ENCODE measurements at regions not wholly inside any gene's neighbourhood (a gene's known extent, or its start where the extent isn't known, plus 50 kb on each side); places are given as distances from the start of the nearest gene placed in this dataset.

GRCh38 chr2:128524183-128524582 is 205.5 kb upstream of the HS6ST1 start:
- no TSS peak for BruUV-seq (replicated peaks)
- Histone ChIP-seq H3K79me2 (ENCODE audit: low read length) (no peaks in the 10 kb centered on the region), H3K27me3 (ENCODE audit: low read length) (peaks cover 17% of the 10 kb centered on the region), H2AFZ (ENCODE audit: low read length) (no peak overlapping the region), H3K27ac (ENCODE audit: low read length) (no peak overlapping the region), H3K4me2 (ENCODE audit: low read length) (no peak overlapping the region), H3F3A (ENCODE audit: low read length, unreplicated experiment) (no peaks in the 10 kb centered on the region), H3K9me3 (ENCODE audit: low read length) (no peaks in the 10 kb centered on the region), H3K4me1 (ENCODE audit: insufficient read depth, low read length) (peaks cover 7% of the 10 kb centered on the region), H3K9ac (ENCODE audit: low read length) (no peak overlapping the region), H4K20me1 (ENCODE audit: low read length) (no peaks in the 10 kb centered on the region), H3K4me3 (ENCODE audit: low read length) (no peak overlapping the region), H3K36me3 (ENCODE audit: low read depth, low read length) (no peaks in the 10 kb centered on the region), H3K9me2 (replicated peaks; ENCODE audit: low read length) (no peaks in the 10 kb centered on the region)
- DNase-seq (no peak), ATAC-seq (no peak)
- ChIA-PET POLR2A (ENCODE audit: unreplicated experiment) (no interaction called here), CTCF (no interaction called here)
- intact Hi-C loops (cut with micrococcal nuclease): no loop called here
- TF ChIP-seq, protein P1, sequence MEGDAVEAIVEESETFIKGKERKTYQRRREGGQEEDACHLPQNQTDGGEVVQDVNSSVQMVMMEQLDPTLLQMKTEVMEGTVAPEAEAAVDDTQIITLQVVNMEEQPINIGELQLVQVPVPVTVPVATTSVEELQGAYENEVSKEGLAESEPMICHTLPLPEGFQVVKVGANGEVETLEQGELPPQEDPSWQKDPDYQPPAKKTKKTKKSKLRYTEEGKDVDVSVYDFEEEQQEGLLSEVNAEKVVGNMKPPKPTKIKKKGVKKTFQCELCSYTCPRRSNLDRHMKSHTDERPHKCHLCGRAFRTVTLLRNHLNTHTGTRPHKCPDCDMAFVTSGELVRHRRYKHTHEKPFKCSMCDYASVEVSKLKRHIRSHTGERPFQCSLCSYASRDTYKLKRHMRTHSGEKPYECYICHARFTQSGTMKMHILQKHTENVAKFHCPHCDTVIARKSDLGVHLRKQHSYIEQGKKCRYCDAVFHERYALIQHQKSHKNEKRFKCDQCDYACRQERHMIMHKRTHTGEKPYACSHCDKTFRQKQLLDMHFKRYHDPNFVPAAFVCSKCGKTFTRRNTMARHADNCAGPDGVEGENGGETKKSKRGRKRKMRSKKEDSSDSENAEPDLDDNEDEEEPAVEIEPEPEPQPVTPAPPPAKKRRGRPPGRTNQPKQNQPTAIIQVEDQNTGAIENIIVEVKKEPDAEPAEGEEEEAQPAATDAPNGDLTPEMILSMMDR (conservative IDR thresholded peaks at IDR 0.05; ENCODE audit: low read depth, low read length): no peak
- TF ChIP-seq EZH2phosphoT487 (IDR thresholded peaks at IDR 0.05; ENCODE audit: borderline replicate concordance, low read length) (no peak), EZH2 (IDR thresholded peaks at IDR 0.05; ENCODE audit: low read length, unreplicated experiment) (no peak)

DNA sequence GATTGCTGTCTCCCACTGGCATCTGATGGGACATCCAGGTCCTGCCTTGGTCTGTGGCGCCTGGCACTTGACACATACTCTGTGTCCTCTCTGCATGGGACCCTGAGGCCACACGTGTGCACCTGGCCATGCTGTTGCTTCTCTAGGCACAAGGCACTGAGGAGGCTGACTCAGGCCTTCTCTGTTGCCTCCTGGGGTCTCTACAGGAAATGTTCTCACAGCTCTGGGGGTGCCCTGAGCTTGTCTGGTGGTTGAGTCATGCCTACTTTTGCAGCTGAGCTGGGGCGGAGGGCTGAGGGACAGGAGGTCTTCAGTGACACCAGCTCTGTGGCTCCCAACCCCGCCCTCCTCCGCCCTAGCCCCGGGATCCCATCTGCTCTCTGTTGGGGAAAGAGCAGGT is 207.0 kb upstream of the HS6ST1 start:
- POLR2A ChIA-PET (ENCODE audit: unreplicated experiment): no interaction called here
- Histone ChIP-seq H3K4me2 (ENCODE audit: low read length) (no peak overlapping the region), H3K9me3 (ENCODE audit: low read length) (no peaks in the 10 kb centered on the region), H4K20me1 (ENCODE audit: low read length) (no peaks in the 10 kb centered on the region), H3K79me2 (ENCODE audit: low read length) (no peaks in the 10 kb centered on the region), H3K9me2 (replicated peaks; ENCODE audit: low read length) (no peaks in the 10 kb centered on the region), H3K4me1 (ENCODE audit: insufficient read depth, low read length) (peaks cover under 1% of the 10 kb centered on the region), H3K4me3 (ENCODE audit: low read length) (no peak overlapping the region), H2AFZ (ENCODE audit: low read length) (no peak overlapping the region), H3K27ac (ENCODE audit: low read length) (no peak overlapping the region), H3K36me3 (ENCODE audit: low read depth, low read length) (no peaks in the 10 kb centered on the region), H3F3A (ENCODE audit: low read length, unreplicated experiment) (no peaks in the 10 kb centered on the region), H3K27me3 (ENCODE audit: low read length) (peaks cover 17% of the 10 kb centered on the region), H3K9ac (ENCODE audit: low read length) (no peak overlapping the region)
- intact Hi-C loops (cut with micrococcal nuclease): no loop called here
- no peak for TF ChIP-seq EZH2phosphoT487 (IDR thresholded peaks at IDR 0.05; ENCODE audit: borderline replicate concordance, low read length)
- TF ChIP-seq EZH2 (IDR thresholded peaks at IDR 0.05; ENCODE audit: low read length, unreplicated experiment): no peak
- TF ChIP-seq, protein P1 (conservative IDR thresholded peaks at IDR 0.05; ENCODE audit: low read depth, low read length): no peak
- CTCF ChIA-PET: no interaction called here
- no peak for DNase-seq
- no TSS peak for BruUV-seq (replicated peaks)
- no peak for ATAC-seq

- no peak overlapping the region for H3K9ac ChIP-seq (ENCODE audit: low read length)
- H3K9me3 ChIP-seq (ENCODE audit: low read length): no peaks in the 10 kb centered on the region
- ChIA-PET CTCF (no interaction called here), POLR2A (ENCODE audit: unreplicated experiment) (no interaction called here)
- no peaks in the 10 kb centered on the region for H3K9me2 ChIP-seq (replicated peaks; ENCODE audit: low read length)
- ATAC-seq: no peak
- H4K20me1 ChIP-seq (ENCODE audit: low read length): no peaks in the 10 kb centered on the region
- peaks cover 17% of the 10 kb centered on the region for H3K27me3 ChIP-seq (ENCODE audit: low read length)
- no peaks in the 10 kb centered on the region for H3F3A ChIP-seq (ENCODE audit: low read length, unreplicated experiment)
- intact Hi-C loops (cut with micrococcal nuclease): no loop called here
- DNase-seq: no peak
- H3K27ac ChIP-seq (ENCODE audit: low read length): no peak overlapping the region
- TF ChIP-seq EZH2 (IDR thresholded peaks at IDR 0.05; ENCODE audit: low read length, unreplicated experiment) (no peak), EZH2phosphoT487 (IDR thresholded peaks at IDR 0.05; ENCODE audit: borderline replicate concordance, low read length) (no peak)
- TF ChIP-seq, protein P1 (conservative IDR thresholded peaks at IDR 0.05; ENCODE audit: low read depth, low read length): no peak
- H3K4me1 ChIP-seq (ENCODE audit: insufficient read depth, low read length): no peaks in the 10 kb centered on the region
- no peak overlapping the region for H2AFZ ChIP-seq (ENCODE audit: low read length)
- H3K79me2 ChIP-seq (ENCODE audit: low read length): no peaks in the 10 kb centered on the region
- H3K36me3 ChIP-seq (ENCODE audit: low read depth, low read length): no peaks in the 10 kb centered on the region
- H3K4me3 ChIP-seq (ENCODE audit: low read length): no peak overlapping the region
- BruUV-seq (replicated peaks): no TSS peak
- H3K4me2 ChIP-seq (ENCODE audit: low read length): no peak overlapping the region
These were observed 207.8 kb upstream of the HS6ST1 start for GRCh38 chr2:128526455-128526976.
